WTC11 (cell line): ENCODE measurements at regions not wholly inside any gene's neighbourhood (a gene's known extent, or its start where the extent isn't known, plus 50 kb on each side); places are given as distances from the start of the nearest gene placed in this dataset.
A peak's percentile ranks its signal among the peaks of the same experiment; 100 is the strongest.

Experiments
- ATAC-seq: fragments of 200-7000 bp; cut with Tn5 transposase; 2 replicates; pipeline ENCODE4 v1.10.0; 2021; ENCODE audit warnings: mild to moderate bottlenecking, moderate library complexity
- CTCF ChIA-PET: fragments of 300-600 bp; sonication (Branson Sonifier 250); formaldehyde crosslinking; loops from one replicate; lab custom pipeline; 2021; ENCODE audit warnings: antibody characterized with exemption; lab: Charles Lee
- POLR2A ChIA-PET: fragments of 350-600 bp; sonication (Branson Sonifier 250); formaldehyde crosslinking; loops from one replicate; lab custom pipeline; 2021; ENCODE audit warnings: antibody characterized with exemption; lab: Charles Lee
- DNase-seq: peaks from one replicate; pipeline ENCODE4 v3.0.0; 2021; ENCODE audit warnings: low spot score
- H3K27ac Mint-ChIP-seq: 2 replicates; pipeline ENCODE4 v1.8.0; 2021; ENCODE audit warnings: mixed read lengths
- H3K27me3 Mint-ChIP-seq: 2 replicates; pipeline ENCODE4 v1.8.0; 2021; ENCODE audit warnings: low read depth, mild to moderate bottlenecking, moderate library complexity, mixed read lengths
- H3K36me3 Mint-ChIP-seq: 2 replicates; pipeline ENCODE4 v1.8.0; 2021; ENCODE audit warnings: mixed read lengths
- H3K4me1 Mint-ChIP-seq: 2 replicates; pipeline ENCODE4 v1.8.0; 2022; ENCODE audit warnings: mixed read lengths
- H3K4me3 Mint-ChIP-seq: 2 replicates; pipeline ENCODE4 v1.8.0; 2021; ENCODE audit warnings: mild to moderate bottlenecking, moderate library complexity, mixed read lengths
- H3K9me3 Mint-ChIP-seq: 2 replicates; pipeline ENCODE4 v1.8.0; 2021; ENCODE audit warnings: mixed read lengths
- FOXJ3 ChIP-seq: sonication (generic); formaldehyde crosslinking; IDR thresholded peaks from 2 replicates; pipeline ENCODE4 v1.9.0; 2021; ENCODE audit warnings: missing genetic modification reagents, mild to moderate bottlenecking, borderline replicate concordance
- HMGA2 ChIP-seq: fragments of 250-450 bp; sonication (Bioruptor Pico); IDR thresholded peaks from 2 replicates; pipeline ENCODE4 v1.4.0; 2021; ENCODE audit warnings: mild to moderate bottlenecking, moderate library complexity
- KAT7 ChIP-seq: sonication (generic); formaldehyde crosslinking; IDR thresholded peaks from 2 replicates; pipeline ENCODE4 v1.8.1; 2023; ENCODE audit warnings: missing genetic modification reagents, mild to moderate bottlenecking, borderline replicate concordance
- NFYB ChIP-seq: sonication (generic); formaldehyde crosslinking; conservative IDR thresholded peaks from 2 replicates; pipeline ENCODE4 v1.8.0; 2022; ENCODE audit warnings: low read depth, missing genetic modification reagents
- NR2C2 ChIP-seq: sonication (generic); formaldehyde crosslinking; IDR thresholded peaks from 2 replicates; pipeline ENCODE4 v1.8.0; 2022; ENCODE audit warnings: mild to moderate bottlenecking, missing genetic modification reagents
- PRRX2 ChIP-seq: fragments of 250-450 bp; sonication (Bioruptor Pico); IDR thresholded peaks from 2 replicates; pipeline ENCODE4 v1.8.0; 2021; ENCODE audit warnings: mild to moderate bottlenecking
- TEAD1 ChIP-seq: sonication (generic); formaldehyde crosslinking; IDR thresholded peaks from 2 replicates; pipeline ENCODE4 v1.8.0; 2022; ENCODE audit warnings: mild to moderate bottlenecking, missing genetic modification reagents
- ZNF317 ChIP-seq: sonication (generic); formaldehyde crosslinking; IDR thresholded peaks from 2 replicates; pipeline ENCODE4 v1.8.1; 2023; ENCODE audit warnings: low read depth, mild to moderate bottlenecking, moderate library complexity, missing genetic modification reagents, borderline replicate concordance
- TF ChIP-seq, protein P1 (sequence below): sonication (generic); formaldehyde crosslinking; IDR thresholded peaks from 2 replicates; pipeline ENCODE4 v1.8.1; 2023; ENCODE audit warnings: mild to moderate bottlenecking, missing genetic modification reagents, borderline replicate concordance
- TF ChIP-seq, protein P2 (sequence below): sonication (generic); formaldehyde crosslinking; IDR thresholded peaks from 2 replicates; pipeline ENCODE4 v1.8.1; 2022; ENCODE audit warnings: low read depth, missing genetic modification reagents, borderline replicate concordance
- TF ChIP-seq, protein P3 (sequence below): fragments of 250-450 bp; sonication (Bioruptor Pico); IDR thresholded peaks from 2 replicates; pipeline ENCODE4 v1.9.0; 2021; ENCODE audit warnings: mild to moderate bottlenecking, borderline replicate concordance
- TF ChIP-seq, protein P4 (sequence below): sonication (generic); formaldehyde crosslinking; IDR thresholded peaks from 2 replicates; pipeline ENCODE4 v1.8.1; 2023; ENCODE audit warnings: mild to moderate bottlenecking, missing genetic modification reagents, moderate library complexity
- TF ChIP-seq, protein P5 (sequence below): sonication (generic); formaldehyde crosslinking; IDR thresholded peaks from 2 replicates; pipeline ENCODE4 v1.8.0; 2023; ENCODE audit warnings: missing genetic modification reagents
- TF ChIP-seq, protein P6 (sequence below): sonication (generic); formaldehyde crosslinking; IDR thresholded peaks from 2 replicates; pipeline ENCODE4 v1.8.1; 2022; ENCODE audit warnings: missing genetic modification reagents, borderline replicate concordance

DNA sequence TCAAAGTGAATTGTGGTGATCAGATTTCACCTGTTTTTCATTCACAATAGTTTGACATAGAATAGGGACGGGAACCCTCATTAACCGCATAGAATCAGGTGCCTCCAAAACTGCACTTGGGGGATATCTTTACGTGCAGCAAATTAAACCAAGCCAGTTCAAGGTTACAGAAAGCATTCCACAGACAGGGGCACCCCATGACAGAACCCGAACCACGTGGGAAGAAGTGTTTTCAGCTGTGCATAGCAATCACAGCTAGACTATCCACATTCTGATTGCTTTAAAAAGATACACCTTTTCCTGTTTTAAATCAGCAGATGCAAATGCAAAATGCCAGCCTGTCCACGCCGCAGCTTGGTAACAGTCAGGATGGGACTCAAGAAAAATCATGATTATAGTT is 205.8 kb downstream of the ANAPC1 start (continued):
- TF ChIP-seq, protein P1, sequence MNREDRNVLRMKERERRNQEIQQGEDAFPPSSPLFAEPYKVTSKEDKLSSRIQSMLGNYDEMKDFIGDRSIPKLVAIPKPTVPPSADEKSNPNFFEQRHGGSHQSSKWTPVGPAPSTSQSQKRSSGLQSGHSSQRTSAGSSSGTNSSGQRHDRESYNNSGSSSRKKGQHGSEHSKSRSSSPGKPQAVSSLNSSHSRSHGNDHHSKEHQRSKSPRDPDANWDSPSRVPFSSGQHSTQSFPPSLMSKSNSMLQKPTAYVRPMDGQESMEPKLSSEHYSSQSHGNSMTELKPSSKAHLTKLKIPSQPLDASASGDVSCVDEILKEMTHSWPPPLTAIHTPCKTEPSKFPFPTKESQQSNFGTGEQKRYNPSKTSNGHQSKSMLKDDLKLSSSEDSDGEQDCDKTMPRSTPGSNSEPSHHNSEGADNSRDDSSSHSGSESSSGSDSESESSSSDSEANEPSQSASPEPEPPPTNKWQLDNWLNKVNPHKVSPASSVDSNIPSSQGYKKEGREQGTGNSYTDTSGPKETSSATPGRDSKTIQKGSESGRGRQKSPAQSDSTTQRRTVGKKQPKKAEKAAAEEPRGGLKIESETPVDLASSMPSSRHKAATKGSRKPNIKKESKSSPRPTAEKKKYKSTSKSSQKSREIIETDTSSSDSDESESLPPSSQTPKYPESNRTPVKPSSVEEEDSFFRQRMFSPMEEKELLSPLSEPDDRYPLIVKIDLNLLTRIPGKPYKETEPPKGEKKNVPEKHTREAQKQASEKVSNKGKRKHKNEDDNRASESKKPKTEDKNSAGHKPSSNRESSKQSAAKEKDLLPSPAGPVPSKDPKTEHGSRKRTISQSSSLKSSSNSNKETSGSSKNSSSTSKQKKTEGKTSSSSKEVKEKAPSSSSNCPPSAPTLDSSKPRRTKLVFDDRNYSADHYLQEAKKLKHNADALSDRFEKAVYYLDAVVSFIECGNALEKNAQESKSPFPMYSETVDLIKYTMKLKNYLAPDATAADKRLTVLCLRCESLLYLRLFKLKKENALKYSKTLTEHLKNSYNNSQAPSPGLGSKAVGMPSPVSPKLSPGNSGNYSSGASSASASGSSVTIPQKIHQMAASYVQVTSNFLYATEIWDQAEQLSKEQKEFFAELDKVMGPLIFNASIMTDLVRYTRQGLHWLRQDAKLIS (CRISPR knock-in tag), result no peak

DNA sequence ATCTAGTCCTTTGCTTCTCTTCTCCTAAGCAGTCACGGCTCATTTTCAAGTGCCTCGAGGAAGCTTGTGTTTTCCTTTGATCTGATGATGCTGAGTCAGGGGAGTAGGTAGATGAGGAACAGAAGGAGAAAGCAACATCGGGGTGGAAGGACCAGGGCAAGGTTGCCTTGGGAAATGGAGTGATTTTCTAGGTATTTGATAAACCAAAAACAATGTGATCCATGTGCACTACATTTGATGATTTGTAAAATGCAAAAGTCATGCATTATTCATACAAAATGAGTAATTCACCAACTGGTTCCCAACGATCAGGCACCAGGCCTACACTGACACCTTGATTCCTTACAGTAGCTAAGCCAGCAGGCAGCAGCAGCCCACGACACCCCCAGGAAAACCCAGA is 205.3 kb downstream of the ANAPC1 start:
- ChIA-PET POLR2A (no interaction called here), CTCF (interaction anchor here (0.9 kb wide), 1 partner anchor 13 kb away, joined by 3 read pairs; no protein-coding TSS in a partner anchor)
- peaks cover 14% of the 10 kb centered on the region for H3K36me3 Mint-ChIP-seq
- no peaks in the 10 kb centered on the region for H3K27me3 Mint-ChIP-seq
- 0 out of 2 replicates have a peak overlapping the region, but pooled peaks have one; percentile 20 for H3K27ac Mint-ChIP-seq
- no peak overlapping the region for H3K4me3 Mint-ChIP-seq
- H3K4me1 Mint-ChIP-seq, result peaks cover 16% of the 10 kb centered on the region
- TF ChIP-seq, protein P2, sequence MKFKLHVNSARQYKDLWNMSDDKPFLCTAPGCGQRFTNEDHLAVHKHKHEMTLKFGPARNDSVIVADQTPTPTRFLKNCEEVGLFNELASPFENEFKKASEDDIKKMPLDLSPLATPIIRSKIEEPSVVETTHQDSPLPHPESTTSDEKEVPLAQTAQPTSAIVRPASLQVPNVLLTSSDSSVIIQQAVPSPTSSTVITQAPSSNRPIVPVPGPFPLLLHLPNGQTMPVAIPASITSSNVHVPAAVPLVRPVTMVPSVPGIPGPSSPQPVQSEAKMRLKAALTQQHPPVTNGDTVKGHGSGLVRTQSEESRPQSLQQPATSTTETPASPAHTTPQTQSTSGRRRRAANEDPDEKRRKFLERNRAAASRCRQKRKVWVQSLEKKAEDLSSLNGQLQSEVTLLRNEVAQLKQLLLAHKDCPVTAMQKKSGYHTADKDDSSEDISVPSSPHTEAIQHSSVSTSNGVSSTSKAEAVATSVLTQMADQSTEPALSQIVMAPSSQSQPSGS (CRISPR knock-in tag), result no peak
- TF ChIP-seq, protein P3, sequence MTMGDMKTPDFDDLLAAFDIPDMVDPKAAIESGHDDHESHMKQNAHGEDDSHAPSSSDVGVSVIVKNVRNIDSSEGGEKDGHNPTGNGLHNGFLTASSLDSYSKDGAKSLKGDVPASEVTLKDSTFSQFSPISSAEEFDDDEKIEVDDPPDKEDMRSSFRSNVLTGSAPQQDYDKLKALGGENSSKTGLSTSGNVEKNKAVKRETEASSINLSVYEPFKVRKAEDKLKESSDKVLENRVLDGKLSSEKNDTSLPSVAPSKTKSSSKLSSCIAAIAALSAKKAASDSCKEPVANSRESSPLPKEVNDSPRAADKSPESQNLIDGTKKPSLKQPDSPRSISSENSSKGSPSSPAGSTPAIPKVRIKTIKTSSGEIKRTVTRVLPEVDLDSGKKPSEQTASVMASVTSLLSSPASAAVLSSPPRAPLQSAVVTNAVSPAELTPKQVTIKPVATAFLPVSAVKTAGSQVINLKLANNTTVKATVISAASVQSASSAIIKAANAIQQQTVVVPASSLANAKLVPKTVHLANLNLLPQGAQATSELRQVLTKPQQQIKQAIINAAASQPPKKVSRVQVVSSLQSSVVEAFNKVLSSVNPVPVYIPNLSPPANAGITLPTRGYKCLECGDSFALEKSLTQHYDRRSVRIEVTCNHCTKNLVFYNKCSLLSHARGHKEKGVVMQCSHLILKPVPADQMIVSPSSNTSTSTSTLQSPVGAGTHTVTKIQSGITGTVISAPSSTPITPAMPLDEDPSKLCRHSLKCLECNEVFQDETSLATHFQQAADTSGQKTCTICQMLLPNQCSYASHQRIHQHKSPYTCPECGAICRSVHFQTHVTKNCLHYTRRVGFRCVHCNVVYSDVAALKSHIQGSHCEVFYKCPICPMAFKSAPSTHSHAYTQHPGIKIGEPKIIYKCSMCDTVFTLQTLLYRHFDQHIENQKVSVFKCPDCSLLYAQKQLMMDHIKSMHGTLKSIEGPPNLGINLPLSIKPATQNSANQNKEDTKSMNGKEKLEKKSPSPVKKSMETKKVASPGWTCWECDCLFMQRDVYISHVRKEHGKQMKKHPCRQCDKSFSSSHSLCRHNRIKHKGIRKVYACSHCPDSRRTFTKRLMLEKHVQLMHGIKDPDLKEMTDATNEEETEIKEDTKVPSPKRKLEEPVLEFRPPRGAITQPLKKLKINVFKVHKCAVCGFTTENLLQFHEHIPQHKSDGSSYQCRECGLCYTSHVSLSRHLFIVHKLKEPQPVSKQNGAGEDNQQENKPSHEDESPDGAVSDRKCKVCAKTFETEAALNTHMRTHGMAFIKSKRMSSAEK (CRISPR knock-in tag), result no peak
- no peak for TF ChIP-seq TEAD1
- TF ChIP-seq, protein P4, sequence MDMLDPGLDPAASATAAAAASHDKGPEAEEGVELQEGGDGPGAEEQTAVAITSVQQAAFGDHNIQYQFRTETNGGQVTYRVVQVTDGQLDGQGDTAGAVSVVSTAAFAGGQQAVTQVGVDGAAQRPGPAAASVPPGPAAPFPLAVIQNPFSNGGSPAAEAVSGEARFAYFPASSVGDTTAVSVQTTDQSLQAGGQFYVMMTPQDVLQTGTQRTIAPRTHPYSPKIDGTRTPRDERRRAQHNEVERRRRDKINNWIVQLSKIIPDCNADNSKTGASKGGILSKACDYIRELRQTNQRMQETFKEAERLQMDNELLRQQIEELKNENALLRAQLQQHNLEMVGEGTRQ (CRISPR knock-in tag), result no peak
- no peak for TF ChIP-seq HMGA2
- no peak for TF ChIP-seq NFYB (CRISPR knock-in tag)
- no peak for TF ChIP-seq NR2C2
- no peak for TF ChIP-seq PRRX2 (CRISPR knock-in tag)
- TF ChIP-seq, protein P5, sequence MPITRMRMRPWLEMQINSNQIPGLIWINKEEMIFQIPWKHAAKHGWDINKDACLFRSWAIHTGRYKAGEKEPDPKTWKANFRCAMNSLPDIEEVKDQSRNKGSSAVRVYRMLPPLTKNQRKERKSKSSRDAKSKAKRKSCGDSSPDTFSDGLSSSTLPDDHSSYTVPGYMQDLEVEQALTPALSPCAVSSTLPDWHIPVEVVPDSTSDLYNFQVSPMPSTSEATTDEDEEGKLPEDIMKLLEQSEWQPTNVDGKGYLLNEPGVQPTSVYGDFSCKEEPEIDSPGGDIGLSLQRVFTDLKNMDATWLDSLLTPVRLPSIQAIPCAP (CRISPR knock-in tag), result no peak
- no peak for TF ChIP-seq ZNF317 (CRISPR knock-in tag)
- TF ChIP-seq, protein P6, sequence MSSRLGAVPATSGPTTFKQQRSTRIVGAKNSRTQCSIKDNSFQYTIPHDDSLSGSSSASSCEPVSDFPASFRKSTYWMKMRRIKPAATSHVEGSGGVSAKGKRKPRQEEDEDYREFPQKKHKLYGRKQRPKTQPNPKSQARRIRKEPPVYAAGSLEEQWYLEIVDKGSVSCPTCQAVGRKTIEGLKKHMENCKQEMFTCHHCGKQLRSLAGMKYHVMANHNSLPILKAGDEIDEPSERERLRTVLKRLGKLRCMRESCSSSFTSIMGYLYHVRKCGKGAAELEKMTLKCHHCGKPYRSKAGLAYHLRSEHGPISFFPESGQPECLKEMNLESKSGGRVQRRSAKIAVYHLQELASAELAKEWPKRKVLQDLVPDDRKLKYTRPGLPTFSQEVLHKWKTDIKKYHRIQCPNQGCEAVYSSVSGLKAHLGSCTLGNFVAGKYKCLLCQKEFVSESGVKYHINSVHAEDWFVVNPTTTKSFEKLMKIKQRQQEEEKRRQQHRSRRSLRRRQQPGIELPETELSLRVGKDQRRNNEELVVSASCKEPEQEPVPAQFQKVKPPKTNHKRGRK (CRISPR knock-in tag), result no peak
- TF ChIP-seq KAT7 (CRISPR knock-in tag), result no peak
- TF ChIP-seq FOXJ3 (CRISPR knock-in tag), result no peak
- DNase-seq (no peak), ATAC-seq (no peak)
- peaks cover 23% of the 10 kb centered on the region for H3K9me3 Mint-ChIP-seq
